Endothelial cell of umbilical vein (primary cell): ENCODE measurements at regions not wholly inside any gene's neighbourhood (a gene's known extent, or its start where the extent isn't known, plus 50 kb on each side); places are given as distances from the start of the nearest gene placed in this dataset.

Experiments
- MAX ChIP-seq: IDR thresholded peaks from 2 replicates; pipeline ENCODE4 v1.6.1; 2011; ENCODE audit not compliant: insufficient read depth, insufficient read length
- MYC ChIP-seq: IDR thresholded peaks from one replicate; pipeline ENCODE4 v1.6.1; 2011; ENCODE audit warnings: mild to moderate bottlenecking, low read depth, low read length
- POLR2A ChIP-seq: IDR thresholded peaks from 2 replicates; pipeline ENCODE4 v1.6.1; 2012; ENCODE audit warnings: low read depth, mild to moderate bottlenecking, control low read depth, low read length
- POLR2AphosphoS5 ChIP-seq: IDR thresholded peaks from 2 replicates; pipeline ENCODE4 v1.6.1; 2012; ENCODE audit warnings: low read depth, mild to moderate bottlenecking, control low read depth, low read length, moderate library complexity; ENCODE audit not compliant: insufficient read depth

- TF ChIP-seq POLR2A = no peak
- no peak for TF ChIP-seq MAX
- no peak for TF ChIP-seq MYC
- no peak for TF ChIP-seq POLR2AphosphoS5
Measured at GRCh38 chr13:39263033-39263432, 224.8 kb downstream of the NHLRC3 start.
